ENCODE measurements at regions not wholly inside any gene's neighbourhood (a gene's known extent, or its start where the extent isn't known, plus 50 kb on each side); places are given as distances from the start of the nearest gene placed in this dataset.

DNA sequence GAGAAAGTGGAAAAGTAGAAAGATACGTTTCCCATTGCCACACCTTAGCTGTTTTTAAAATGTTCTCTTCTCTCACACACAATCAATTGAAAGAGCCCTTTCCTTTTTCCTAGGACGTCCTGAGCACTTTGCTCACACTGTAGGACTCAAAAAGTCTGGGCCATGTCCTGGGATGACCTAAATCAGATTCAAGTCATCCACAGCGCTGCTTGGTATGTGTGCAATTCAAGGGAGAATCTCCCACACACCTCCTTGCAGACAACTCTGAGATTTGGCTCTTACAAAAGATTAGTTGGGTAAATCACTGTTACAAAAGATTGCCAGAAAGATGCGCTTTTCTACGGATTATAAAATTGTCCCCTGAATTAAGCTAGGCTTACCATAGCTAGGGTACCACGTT lies 130.1 kb downstream of the RNASET2 start:
- TF ChIP-seq, protein P1, sequence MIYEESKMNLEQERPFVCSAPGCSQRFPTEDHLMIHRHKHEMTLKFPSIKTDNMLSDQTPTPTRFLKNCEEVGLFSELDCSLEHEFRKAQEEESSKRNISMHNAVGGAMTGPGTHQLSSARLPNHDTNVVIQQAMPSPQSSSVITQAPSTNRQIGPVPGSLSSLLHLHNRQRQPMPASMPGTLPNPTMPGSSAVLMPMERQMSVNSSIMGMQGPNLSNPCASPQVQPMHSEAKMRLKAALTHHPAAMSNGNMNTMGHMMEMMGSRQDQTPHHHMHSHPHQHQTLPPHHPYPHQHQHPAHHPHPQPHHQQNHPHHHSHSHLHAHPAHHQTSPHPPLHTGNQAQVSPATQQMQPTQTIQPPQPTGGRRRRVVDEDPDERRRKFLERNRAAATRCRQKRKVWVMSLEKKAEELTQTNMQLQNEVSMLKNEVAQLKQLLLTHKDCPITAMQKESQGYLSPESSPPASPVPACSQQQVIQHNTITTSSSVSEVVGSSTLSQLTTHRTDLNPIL (CRISPR knock-in tag; IDR thresholded peaks at IDR 0.05; ENCODE audit: low read depth), result no peak
- TF ChIP-seq ISL1 (CRISPR knock-in tag; IDR thresholded peaks at IDR 0.05) (no peak), ZC3H10 (CRISPR knock-in tag; IDR thresholded peaks at IDR 0.05) (no peak), TCF4 (CRISPR knock-in tag; IDR thresholded peaks at IDR 0.05; ENCODE audit: borderline replicate concordance) (no peak), ARNTL (CRISPR knock-in tag; IDR thresholded peaks at IDR 0.05; ENCODE audit: borderline replicate concordance, low read depth) (no peak), ZFP30 (CRISPR knock-in tag; IDR thresholded peaks at IDR 0.05) (no peak)
- TF ChIP-seq, protein P2, sequence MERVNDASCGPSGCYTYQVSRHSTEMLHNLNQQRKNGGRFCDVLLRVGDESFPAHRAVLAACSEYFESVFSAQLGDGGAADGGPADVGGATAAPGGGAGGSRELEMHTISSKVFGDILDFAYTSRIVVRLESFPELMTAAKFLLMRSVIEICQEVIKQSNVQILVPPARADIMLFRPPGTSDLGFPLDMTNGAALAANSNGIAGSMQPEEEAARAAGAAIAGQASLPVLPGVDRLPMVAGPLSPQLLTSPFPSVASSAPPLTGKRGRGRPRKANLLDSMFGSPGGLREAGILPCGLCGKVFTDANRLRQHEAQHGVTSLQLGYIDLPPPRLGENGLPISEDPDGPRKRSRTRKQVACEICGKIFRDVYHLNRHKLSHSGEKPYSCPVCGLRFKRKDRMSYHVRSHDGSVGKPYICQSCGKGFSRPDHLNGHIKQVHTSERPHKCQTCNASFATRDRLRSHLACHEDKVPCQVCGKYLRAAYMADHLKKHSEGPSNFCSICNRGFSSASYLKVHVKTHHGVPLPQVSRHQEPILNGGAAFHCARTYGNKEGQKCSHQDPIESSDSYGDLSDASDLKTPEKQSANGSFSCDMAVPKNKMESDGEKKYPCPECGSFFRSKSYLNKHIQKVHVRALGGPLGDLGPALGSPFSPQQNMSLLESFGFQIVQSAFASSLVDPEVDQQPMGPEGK (CRISPR knock-in tag; IDR thresholded peaks at IDR 0.05; ENCODE audit: borderline replicate concordance), result no peak
- TF ChIP-seq, protein P3, sequence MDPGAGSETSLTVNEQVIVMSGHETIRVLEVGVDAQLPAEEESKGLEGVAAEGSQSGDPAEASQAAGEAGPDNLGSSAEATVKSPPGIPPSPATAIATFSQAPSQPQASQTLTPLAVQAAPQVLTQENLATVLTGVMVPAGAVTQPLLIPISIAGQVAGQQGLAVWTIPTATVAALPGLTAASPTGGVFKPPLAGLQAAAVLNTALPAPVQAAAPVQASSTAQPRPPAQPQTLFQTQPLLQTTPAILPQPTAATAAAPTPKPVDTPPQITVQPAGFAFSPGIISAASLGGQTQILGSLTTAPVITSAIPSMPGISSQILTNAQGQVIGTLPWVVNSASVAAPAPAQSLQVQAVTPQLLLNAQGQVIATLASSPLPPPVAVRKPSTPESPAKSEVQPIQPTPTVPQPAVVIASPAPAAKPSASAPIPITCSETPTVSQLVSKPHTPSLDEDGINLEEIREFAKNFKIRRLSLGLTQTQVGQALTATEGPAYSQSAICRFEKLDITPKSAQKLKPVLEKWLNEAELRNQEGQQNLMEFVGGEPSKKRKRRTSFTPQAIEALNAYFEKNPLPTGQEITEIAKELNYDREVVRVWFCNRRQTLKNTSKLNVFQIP (CRISPR knock-in tag; IDR thresholded peaks at IDR 0.05; ENCODE audit: borderline replicate concordance, low read depth), result no peak

Measured in SK-N-SH treated with all-trans-retinoic acid at 6 μM for 48 hours (cell line).